SW 1271 (cell line): ENCODE measurements at regions not wholly inside any gene's neighbourhood (a gene's known extent, or its start where the extent isn't known, plus 50 kb on each side); places are given as distances from the start of the nearest gene placed in this dataset.

Source experiments
- DNase-seq, 2 experiments: peaks; one replicate each; lab custom pipeline; 2025; lab: John Stamatoyannopoulos, UW

GRCh38 chr3:8825153-8825825 is 55.9 kb upstream of the OXTR start:
- DNase-seq = no peak

DNA sequence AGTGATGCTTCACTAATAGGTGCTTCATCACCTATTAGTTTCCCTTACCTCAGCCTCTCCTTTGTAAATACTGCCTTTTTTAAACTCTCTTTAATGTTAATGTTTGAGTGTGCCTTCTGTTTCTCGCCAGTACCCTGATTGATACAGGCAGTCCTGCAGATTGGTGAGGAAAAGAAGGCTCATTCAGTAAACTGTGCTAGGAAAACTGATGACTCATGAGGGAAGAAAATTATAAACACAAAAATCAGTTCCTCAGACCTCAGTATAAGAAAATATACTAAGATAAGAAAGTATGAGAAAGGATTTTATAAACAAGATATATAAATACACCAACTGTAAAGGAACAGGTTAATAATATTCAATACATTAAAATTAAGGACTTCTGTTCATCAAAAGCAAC is 54.8 kb upstream of the OXTR start:
- no peak for DNase-seq

DNA sequence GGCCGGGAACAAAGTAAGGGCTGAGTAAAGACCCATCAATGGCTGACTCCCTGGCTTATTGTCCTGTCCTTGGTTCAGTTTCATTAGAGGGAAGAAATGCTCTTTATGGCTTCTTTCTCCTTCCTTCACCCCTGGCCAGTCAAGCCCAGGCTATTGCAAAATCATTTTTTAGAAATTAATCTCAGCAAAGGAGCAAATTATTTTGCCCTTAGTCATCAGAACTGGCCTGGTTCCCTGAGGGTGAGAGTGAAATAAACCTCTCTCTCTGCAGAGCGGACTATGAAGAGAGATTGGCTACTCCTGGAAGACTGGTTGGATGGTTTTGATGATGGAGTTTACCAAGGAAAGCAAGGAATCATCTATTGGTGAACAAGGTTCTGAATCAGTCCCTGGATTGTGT is 52.7 kb upstream of the OXTR start:
- peak in 1 of 2 experiments; percentile 14 for DNase-seq
